ENCODE measurements at regions not wholly inside any gene's neighbourhood (a gene's known extent, or its start where the extent isn't known, plus 50 kb on each side); places are given as distances from the start of the nearest gene placed in this dataset.

- TF ChIP-seq CTCF (conservative IDR thresholded peaks at IDR 0.05): no peak
- H3K27ac Mint-ChIP-seq (ENCODE audit: unreplicated experiment): no peak overlapping the region
- no peaks in the 10 kb centered on the region for H3K9me3 Mint-ChIP-seq
- no peak for DNase-seq (ENCODE audit: low read depth, low spot score)
- no peak overlapping the region for H3K4me3 Mint-ChIP-seq
- peaks cover 2% of the 10 kb centered on the region for H3K27me3 Mint-ChIP-seq (ENCODE audit: low read depth)
- H3K36me3 Mint-ChIP-seq (ENCODE audit: low read depth): no peaks in the 10 kb centered on the region
- peaks cover 4% of the 10 kb centered on the region for H3K4me1 Mint-ChIP-seq
Observed at GRCh38 chr2:16150456-16151280, 210.3 kb downstream of the MYCN start.

GRCh38 chr2:16149349-16150243 is 209.2 kb downstream of the MYCN start:
- TF ChIP-seq CTCF (conservative IDR thresholded peaks at IDR 0.05): no peak
- Mint-ChIP-seq H3K4me1 (peaks cover 4% of the 10 kb centered on the region), H3K4me3 (no peak overlapping the region), H3K36me3 (ENCODE audit: low read depth) (no peaks in the 10 kb centered on the region), H3K27ac (ENCODE audit: unreplicated experiment) (no peak overlapping the region), H3K9me3 (no peaks in the 10 kb centered on the region), H3K27me3 (ENCODE audit: low read depth) (peaks cover 2% of the 10 kb centered on the region)
- no peak for DNase-seq (ENCODE audit: low read depth, low spot score)

- H3K9me3 Mint-ChIP-seq: no peaks in the 10 kb centered on the region
- TF ChIP-seq CTCF (conservative IDR thresholded peaks at IDR 0.05): no peak
- no peak overlapping the region for H3K27ac Mint-ChIP-seq (ENCODE audit: unreplicated experiment)
- peaks cover 2% of the 10 kb centered on the region for H3K27me3 Mint-ChIP-seq (ENCODE audit: low read depth)
- H3K4me1 Mint-ChIP-seq: peaks cover 4% of the 10 kb centered on the region
- no peak overlapping the region for H3K4me3 Mint-ChIP-seq
- no peak for DNase-seq (ENCODE audit: low read depth, low spot score)
- H3K36me3 Mint-ChIP-seq (ENCODE audit: low read depth): no peaks in the 10 kb centered on the region
Observed at GRCh38 chr2:16148632-16149348, 208.4 kb downstream of the MYCN start.

DNA sequence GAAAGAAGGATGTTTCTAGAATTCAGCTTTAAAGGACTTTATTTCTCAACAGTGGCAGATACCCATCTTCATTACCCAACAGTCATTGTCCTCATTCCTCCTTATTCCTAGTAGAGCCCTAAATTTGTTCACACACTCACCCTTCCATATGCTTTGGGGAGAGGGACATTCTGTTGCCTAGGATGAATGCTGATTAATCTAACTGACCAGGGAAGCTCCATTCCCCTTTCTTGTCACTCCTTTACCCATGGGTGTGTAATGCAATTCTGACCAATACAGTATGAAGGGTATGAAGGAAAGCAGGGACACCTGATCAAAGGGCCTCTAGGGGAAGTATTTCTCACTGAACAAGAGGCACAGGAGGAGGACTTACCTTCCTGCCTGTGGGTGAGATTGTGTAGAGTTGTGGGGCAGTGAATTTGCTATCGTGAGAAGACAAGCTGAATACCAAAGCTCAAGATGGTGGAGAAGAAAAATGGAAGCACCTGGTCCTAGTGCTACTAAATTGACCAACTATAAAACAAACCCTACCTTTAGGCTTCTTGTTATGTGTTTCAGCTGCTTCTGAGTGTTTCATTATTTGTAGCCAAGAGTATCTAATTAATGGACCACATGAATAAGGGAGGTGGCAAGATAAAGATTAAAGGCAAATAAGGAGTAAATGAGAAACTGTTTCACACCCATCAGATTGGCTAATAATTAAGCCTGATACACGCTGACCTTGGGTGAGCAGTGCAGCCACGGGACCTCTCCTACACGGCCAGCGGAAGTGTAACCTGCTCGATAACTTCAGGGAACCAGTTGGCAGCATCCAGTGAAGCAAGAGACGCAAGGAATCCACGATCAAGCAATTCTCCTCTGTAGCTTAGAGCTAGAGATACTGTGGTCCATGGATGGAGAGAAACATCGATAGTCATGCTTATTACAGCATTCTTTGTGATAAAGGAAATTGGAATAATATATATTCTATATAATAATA is 202.3 kb downstream of the MYCN start:
- Mint-ChIP-seq H3K4me3 (peak overlapping the region; percentile 50), H3K4me1 (peaks cover 23% of the 10 kb centered on the region), H3K27me3 (ENCODE audit: low read depth) (peaks cover 3% of the 10 kb centered on the region), H3K36me3 (ENCODE audit: low read depth) (peaks cover 3% of the 10 kb centered on the region), H3K27ac (ENCODE audit: unreplicated experiment) (no peak overlapping the region), H3K9me3 (peaks cover 14% of the 10 kb centered on the region)
- TF ChIP-seq CTCF (conservative IDR thresholded peaks at IDR 0.05): no peak
- no peak for DNase-seq (ENCODE audit: low read depth, low spot score)

Data from neural crest cell (in vitro differentiated cells).